ENCODE measurements at regions not wholly inside any gene's neighbourhood (a gene's known extent, or its start where the extent isn't known, plus 50 kb on each side); places are given as distances from the start of the nearest gene placed in this dataset.

- Mint-ChIP-seq H3K9me3 (peaks cover 0 to 13% (median 5%) of the 10 kb centered on the region in 7 donors), H3K4me3 (no peak overlapping the region), H3K27ac (no peak overlapping the region), H3K36me3 (no peaks in the 10 kb centered on the region), H3K4me1 (no peaks in the 10 kb centered on the region), H3K27me3 (ENCODE audit: low read depth in 3 of 3) (peaks cover 0 to 1% (median 0%) of the 10 kb centered on the region in 3 donors)
- no peak overlapping the region for H3K9ac ChIP-seq (ENCODE audit: insufficient read depth, low read length, poor library complexity, severe bottlenecking)
- H3K27me3 ChIP-seq (ENCODE audit: control insufficient read depth in 2 of 2, insufficient read depth in 2 of 2, low read length in 2 of 2), result no peaks in the 10 kb centered on the region
- H3K9me3 ChIP-seq (replicated peaks in 1 of 2; ENCODE audit: control insufficient read depth in 1 of 2, insufficient read depth in 1 of 2, low read length in 2 of 2), result no peaks in the 10 kb centered on the region
- no peak overlapping the region for H3K4me3 ChIP-seq (replicated peaks in 1 of 3; ENCODE audit: low read depth in 2 of 3, low read length in 3 of 3)
- H2AFZ ChIP-seq (ENCODE audit: insufficient read depth, low read depth, low read length, poor library complexity, severe bottlenecking), result no peak overlapping the region
- TF ChIP-seq, protein P1, sequence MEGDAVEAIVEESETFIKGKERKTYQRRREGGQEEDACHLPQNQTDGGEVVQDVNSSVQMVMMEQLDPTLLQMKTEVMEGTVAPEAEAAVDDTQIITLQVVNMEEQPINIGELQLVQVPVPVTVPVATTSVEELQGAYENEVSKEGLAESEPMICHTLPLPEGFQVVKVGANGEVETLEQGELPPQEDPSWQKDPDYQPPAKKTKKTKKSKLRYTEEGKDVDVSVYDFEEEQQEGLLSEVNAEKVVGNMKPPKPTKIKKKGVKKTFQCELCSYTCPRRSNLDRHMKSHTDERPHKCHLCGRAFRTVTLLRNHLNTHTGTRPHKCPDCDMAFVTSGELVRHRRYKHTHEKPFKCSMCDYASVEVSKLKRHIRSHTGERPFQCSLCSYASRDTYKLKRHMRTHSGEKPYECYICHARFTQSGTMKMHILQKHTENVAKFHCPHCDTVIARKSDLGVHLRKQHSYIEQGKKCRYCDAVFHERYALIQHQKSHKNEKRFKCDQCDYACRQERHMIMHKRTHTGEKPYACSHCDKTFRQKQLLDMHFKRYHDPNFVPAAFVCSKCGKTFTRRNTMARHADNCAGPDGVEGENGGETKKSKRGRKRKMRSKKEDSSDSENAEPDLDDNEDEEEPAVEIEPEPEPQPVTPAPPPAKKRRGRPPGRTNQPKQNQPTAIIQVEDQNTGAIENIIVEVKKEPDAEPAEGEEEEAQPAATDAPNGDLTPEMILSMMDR (IDR thresholded peaks at IDR 0.05), result no peak
- H3K4me1 ChIP-seq (ENCODE audit: control insufficient read depth in 1 of 2, insufficient read depth in 2 of 2, low read length in 2 of 2), result no peaks in the 10 kb centered on the region
- H3K4me2 ChIP-seq (replicated peaks; ENCODE audit: extremely low read depth, low read length, poor library complexity, severe bottlenecking), result no peak overlapping the region
- H3K36me3 ChIP-seq (replicated peaks in 1 of 2; ENCODE audit: control insufficient read depth in 1 of 2, insufficient read depth in 2 of 2, low read length in 2 of 2), result no peaks in the 10 kb centered on the region
- no peak overlapping the region for H3K27ac ChIP-seq (ENCODE audit: low read depth in 1 of 2, low read length in 2 of 2)
- H4K20me1 ChIP-seq (ENCODE audit: insufficient read depth, low read length), result no peaks in the 10 kb centered on the region
- WGBS (ENCODE audit: insufficient coverage), result no CpG with 5 or more reads among the region's 1 CpG
- intact Hi-C loops (cut with micrococcal nuclease), result no loop called here
- H3K79me2 ChIP-seq (ENCODE audit: insufficient read depth, low read length), result no peaks in the 10 kb centered on the region
- DNase-seq, result no peak
Observed at GRCh38 chr21:41032541-41032940, 135.4 kb upstream of the BACE2 start.

DNA sequence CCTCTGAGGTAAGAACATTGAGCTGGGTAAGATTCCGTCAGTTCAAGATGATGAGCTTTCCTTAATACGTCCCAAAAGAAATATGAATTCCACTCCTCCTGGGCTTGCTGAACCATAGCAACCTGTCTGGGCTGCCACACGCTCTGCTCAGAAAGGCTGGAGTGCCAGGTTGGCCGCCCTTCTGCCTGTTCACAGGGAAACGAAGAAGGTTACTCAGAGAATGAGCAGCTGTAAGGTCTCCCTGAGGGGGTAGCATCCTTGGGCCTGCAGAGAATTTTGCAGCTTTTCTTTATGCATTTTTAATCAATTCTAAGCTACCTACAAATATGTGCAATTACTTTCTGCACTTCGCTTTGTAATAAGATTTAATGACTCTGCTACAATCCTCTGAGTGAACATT, 130.7 kb upstream of the BACE2 start:
- 94% methylated on average over 2 of the region's 6 CpGs for WGBS (ENCODE audit: insufficient coverage)
- TF ChIP-seq, protein P1 (IDR thresholded peaks at IDR 0.05), result no peak
- no peak for DNase-seq
- Histone ChIP-seq H3K36me3 (replicated peaks in 1 of 2; ENCODE audit: control insufficient read depth in 1 of 2, insufficient read depth in 2 of 2, low read length in 2 of 2) (no peaks in the 10 kb centered on the region), H3K27ac (ENCODE audit: low read depth in 1 of 2, low read length in 2 of 2) (no peak overlapping the region), H3K9ac (ENCODE audit: insufficient read depth, low read length, poor library complexity, severe bottlenecking) (no peak overlapping the region), H3K9me3 (replicated peaks in 1 of 2; ENCODE audit: control insufficient read depth in 1 of 2, insufficient read depth in 1 of 2, low read length in 2 of 2) (no peaks in the 10 kb centered on the region), H3K27me3 (ENCODE audit: control insufficient read depth in 2 of 2, insufficient read depth in 2 of 2, low read length in 2 of 2) (no peaks in the 10 kb centered on the region), H3K4me2 (replicated peaks; ENCODE audit: extremely low read depth, low read length, poor library complexity, severe bottlenecking) (no peak overlapping the region), H2AFZ (ENCODE audit: insufficient read depth, low read depth, low read length, poor library complexity, severe bottlenecking) (no peak overlapping the region), H4K20me1 (ENCODE audit: insufficient read depth, low read length) (no peaks in the 10 kb centered on the region), H3K79me2 (ENCODE audit: insufficient read depth, low read length) (no peaks in the 10 kb centered on the region), H3K4me3 (replicated peaks in 1 of 3; ENCODE audit: low read depth in 2 of 3, low read length in 3 of 3) (no peak overlapping the region), H3K4me1 (ENCODE audit: control insufficient read depth in 1 of 2, insufficient read depth in 2 of 2, low read length in 2 of 2) (no peaks in the 10 kb centered on the region)
- Mint-ChIP-seq H3K4me1 (no peaks in the 10 kb centered on the region), H3K4me3 (no peak overlapping the region), H3K27me3 (ENCODE audit: low read depth in 3 of 3) (peaks cover 2 to 7% (median 3%) of the 10 kb centered on the region in 3 donors), H3K36me3 (no peaks in the 10 kb centered on the region), H3K9me3 (peaks cover 0 to 10% (median 5%) of the 10 kb centered on the region in 7 donors), H3K27ac (no peak overlapping the region)
- intact Hi-C loops (cut with micrococcal nuclease), result no loop called here
